ENCODE measurements at regions not wholly inside any gene's neighbourhood (a gene's known extent, or its start where the extent isn't known, plus 50 kb on each side); places are given as distances from the start of the nearest gene placed in this dataset.

DNA sequence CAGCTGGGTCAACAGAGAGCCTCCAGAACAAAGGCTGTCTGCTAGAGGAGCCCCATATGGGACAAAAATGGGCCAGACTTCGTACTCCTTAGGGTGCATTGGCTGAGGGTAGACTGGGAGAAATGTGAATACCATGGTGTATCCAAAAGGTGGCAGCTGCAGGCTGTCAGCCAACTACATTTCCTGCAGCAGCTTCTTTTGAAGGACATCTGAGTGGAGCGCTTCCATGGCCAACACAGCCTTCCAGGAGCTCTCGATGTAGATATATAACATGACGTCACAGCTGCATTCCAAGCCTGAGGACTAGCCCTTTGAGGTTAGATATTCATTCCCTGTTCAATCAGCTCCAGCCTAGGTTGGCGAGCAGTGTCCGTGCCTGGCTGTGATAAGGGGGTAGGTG, 107.7 kb downstream of the MAB21L3 start:
- Histone ChIP-seq H3K9me3 (ENCODE audit: low read length) (no peaks in the 10 kb centered on the region), H3K9ac (ENCODE audit: low read length) (no peak overlapping the region), H2AFZ (ENCODE audit: low read length) (no peak overlapping the region), H3K36me3 (ENCODE audit: low read depth, low read length) (no peaks in the 10 kb centered on the region), H3K9me2 (replicated peaks; ENCODE audit: low read length) (no peaks in the 10 kb centered on the region), H3K4me2 (ENCODE audit: low read length) (no peak overlapping the region), H3K79me2 (ENCODE audit: low read length) (no peaks in the 10 kb centered on the region), H4K20me1 (ENCODE audit: low read length) (no peaks in the 10 kb centered on the region), H3F3A (ENCODE audit: low read length, unreplicated experiment) (no peaks in the 10 kb centered on the region), H3K27me3 (ENCODE audit: low read length) (peaks cover 10% of the 10 kb centered on the region; the same call in 1 of the 2 replicates), H3K4me3 (ENCODE audit: low read length) (no peak overlapping the region), H3K27ac (ENCODE audit: low read length) (no peak overlapping the region), H3K4me1 (ENCODE audit: insufficient read depth, low read length) (no peaks in the 10 kb centered on the region)
- DNase-seq = no peak
- ATAC-seq = no peak
- BruUV-seq (replicated peaks) = no TSS peak
- intact Hi-C loops (cut with micrococcal nuclease) = no loop called here
- ChIA-PET POLR2A (ENCODE audit: unreplicated experiment) (no interaction called here), CTCF (no interaction called here)
- TF ChIP-seq EZH2phosphoT487 (IDR thresholded peaks at IDR 0.05; ENCODE audit: borderline replicate concordance, low read length) (no peak), EZH2 (IDR thresholded peaks at IDR 0.05; ENCODE audit: low read length, unreplicated experiment) (no peak)
- TF ChIP-seq, protein P1, sequence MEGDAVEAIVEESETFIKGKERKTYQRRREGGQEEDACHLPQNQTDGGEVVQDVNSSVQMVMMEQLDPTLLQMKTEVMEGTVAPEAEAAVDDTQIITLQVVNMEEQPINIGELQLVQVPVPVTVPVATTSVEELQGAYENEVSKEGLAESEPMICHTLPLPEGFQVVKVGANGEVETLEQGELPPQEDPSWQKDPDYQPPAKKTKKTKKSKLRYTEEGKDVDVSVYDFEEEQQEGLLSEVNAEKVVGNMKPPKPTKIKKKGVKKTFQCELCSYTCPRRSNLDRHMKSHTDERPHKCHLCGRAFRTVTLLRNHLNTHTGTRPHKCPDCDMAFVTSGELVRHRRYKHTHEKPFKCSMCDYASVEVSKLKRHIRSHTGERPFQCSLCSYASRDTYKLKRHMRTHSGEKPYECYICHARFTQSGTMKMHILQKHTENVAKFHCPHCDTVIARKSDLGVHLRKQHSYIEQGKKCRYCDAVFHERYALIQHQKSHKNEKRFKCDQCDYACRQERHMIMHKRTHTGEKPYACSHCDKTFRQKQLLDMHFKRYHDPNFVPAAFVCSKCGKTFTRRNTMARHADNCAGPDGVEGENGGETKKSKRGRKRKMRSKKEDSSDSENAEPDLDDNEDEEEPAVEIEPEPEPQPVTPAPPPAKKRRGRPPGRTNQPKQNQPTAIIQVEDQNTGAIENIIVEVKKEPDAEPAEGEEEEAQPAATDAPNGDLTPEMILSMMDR (conservative IDR thresholded peaks at IDR 0.05; ENCODE audit: low read depth, low read length) = no peak

DNA sequence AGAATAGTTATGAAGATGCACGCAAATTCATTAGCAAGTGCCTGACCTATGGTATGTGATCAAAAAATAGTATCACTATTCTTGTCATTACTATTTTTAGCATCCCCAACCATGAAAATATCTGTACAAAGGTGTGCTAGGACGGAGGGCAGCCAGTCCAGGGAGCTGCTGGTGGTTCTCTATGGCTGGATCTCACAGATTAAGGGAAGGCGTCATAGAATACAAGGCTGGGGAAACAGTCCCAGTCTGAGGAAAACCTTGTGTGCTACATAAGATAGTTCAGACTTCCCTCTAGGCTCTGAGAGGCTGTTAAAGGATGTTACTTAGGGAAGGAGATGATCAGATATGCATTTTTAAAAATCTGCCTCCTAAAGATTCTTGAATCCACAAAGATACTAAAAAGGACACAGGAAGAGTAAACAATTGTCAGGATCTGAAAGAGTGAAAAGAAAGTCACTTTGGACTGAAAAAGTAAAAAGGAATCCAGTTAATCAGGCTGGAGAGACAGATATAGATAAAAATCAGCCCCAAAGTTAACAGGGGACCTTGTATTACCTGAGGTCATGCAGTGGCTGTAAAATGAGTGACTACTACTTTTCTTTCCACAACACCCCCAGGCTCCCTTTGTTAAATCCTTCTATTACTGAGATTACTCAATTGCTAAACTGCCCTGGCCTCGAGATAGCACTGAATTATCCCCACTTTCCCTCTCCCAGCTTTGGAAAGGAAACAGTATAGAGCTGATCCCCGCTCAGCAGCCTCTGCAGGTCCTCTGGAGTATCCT, 108.6 kb downstream of the MAB21L3 start:
- H3K9me3 ChIP-seq (ENCODE audit: low read length) = no peaks in the 10 kb centered on the region
- H3K4me1 ChIP-seq (ENCODE audit: insufficient read depth, low read length) = no peaks in the 10 kb centered on the region
- H2AFZ ChIP-seq (ENCODE audit: low read length) = no peak overlapping the region
- H4K20me1 ChIP-seq (ENCODE audit: low read length) = no peaks in the 10 kb centered on the region
- no peaks in the 10 kb centered on the region for H3F3A ChIP-seq (ENCODE audit: low read length, unreplicated experiment)
- H3K4me2 ChIP-seq (ENCODE audit: low read length) = no peak overlapping the region
- H3K9me2 ChIP-seq (replicated peaks; ENCODE audit: low read length) = no peaks in the 10 kb centered on the region
- ATAC-seq = no peak
- H3K36me3 ChIP-seq (ENCODE audit: low read depth, low read length) = no peaks in the 10 kb centered on the region
- TF ChIP-seq EZH2 (IDR thresholded peaks at IDR 0.05; ENCODE audit: low read length, unreplicated experiment) (no peak), EZH2phosphoT487 (IDR thresholded peaks at IDR 0.05; ENCODE audit: borderline replicate concordance, low read length) (no peak)
- TF ChIP-seq, protein P1 (conservative IDR thresholded peaks at IDR 0.05; ENCODE audit: low read depth, low read length) = no peak
- no TSS peak for BruUV-seq (replicated peaks)
- H3K27ac ChIP-seq (ENCODE audit: low read length) = no peak overlapping the region
- POLR2A ChIA-PET (ENCODE audit: unreplicated experiment) = no interaction called here
- intact Hi-C loops (cut with micrococcal nuclease) = no loop called here
- no peak for DNase-seq
- peaks cover 10% of the 10 kb centered on the region; the same call in 1 of the 2 replicates for H3K27me3 ChIP-seq (ENCODE audit: low read length)
- H3K4me3 ChIP-seq (ENCODE audit: low read length) = no peak overlapping the region
- H3K9ac ChIP-seq (ENCODE audit: low read length) = no peak overlapping the region
- H3K79me2 ChIP-seq (ENCODE audit: low read length) = no peaks in the 10 kb centered on the region
- CTCF ChIA-PET = no interaction called here

DNA sequence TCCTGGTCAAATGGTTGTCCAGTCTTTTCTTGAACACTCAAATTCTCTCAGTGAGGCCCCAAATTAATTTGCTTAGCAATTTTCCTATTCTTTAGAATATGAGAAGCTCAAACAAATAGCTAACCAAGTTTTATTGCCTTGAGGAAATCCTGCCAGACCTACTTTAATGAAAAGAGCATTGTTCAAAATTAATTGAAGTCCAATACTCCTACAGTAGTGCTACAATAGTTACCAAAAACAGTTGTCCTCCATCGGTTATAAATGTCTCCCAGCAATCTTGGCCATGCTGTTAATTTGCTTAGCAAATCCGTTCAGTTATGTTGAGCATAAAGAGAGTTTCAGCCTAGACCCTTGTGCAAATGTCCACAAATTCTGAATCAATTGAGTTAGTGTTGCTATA, 112.9 kb downstream of the MAB21L3 start:
- no peaks in the 10 kb centered on the region for H3K36me3 ChIP-seq (ENCODE audit: low read depth, low read length)
- BruUV-seq (replicated peaks) = no TSS peak
- H3F3A ChIP-seq (ENCODE audit: low read length, unreplicated experiment) = no peaks in the 10 kb centered on the region
- no peak overlapping the region for H2AFZ ChIP-seq (ENCODE audit: low read length)
- H3K4me3 ChIP-seq (ENCODE audit: low read length) = no peak overlapping the region
- no peaks in the 10 kb centered on the region for H3K27me3 ChIP-seq (ENCODE audit: low read length)
- H3K27ac ChIP-seq (ENCODE audit: low read length) = no peak overlapping the region
- H3K9me2 ChIP-seq (replicated peaks; ENCODE audit: low read length) = no peaks in the 10 kb centered on the region
- DNase-seq = no peak
- CTCF ChIA-PET = no interaction called here
- H3K4me1 ChIP-seq (ENCODE audit: insufficient read depth, low read length) = no peaks in the 10 kb centered on the region
- H3K79me2 ChIP-seq (ENCODE audit: low read length) = no peaks in the 10 kb centered on the region
- H3K9ac ChIP-seq (ENCODE audit: low read length) = no peak overlapping the region
- H3K4me2 ChIP-seq (ENCODE audit: low read length) = no peak overlapping the region
- intact Hi-C loops (cut with micrococcal nuclease) = no loop called here
- no peaks in the 10 kb centered on the region for H4K20me1 ChIP-seq (ENCODE audit: low read length)
- TF ChIP-seq EZH2 (IDR thresholded peaks at IDR 0.05; ENCODE audit: low read length, unreplicated experiment) (no peak), EZH2phosphoT487 (IDR thresholded peaks at IDR 0.05; ENCODE audit: borderline replicate concordance, low read length) (no peak)
- TF ChIP-seq, protein P1 (conservative IDR thresholded peaks at IDR 0.05; ENCODE audit: low read depth, low read length) = no peak
- no peak for ATAC-seq
- H3K9me3 ChIP-seq (ENCODE audit: low read length) = no peaks in the 10 kb centered on the region
- POLR2A ChIA-PET (ENCODE audit: unreplicated experiment) = no interaction called here

All from PC-3 (cell line).